ENCODE measurements at regions not wholly inside any gene's neighbourhood (a gene's known extent, or its start where the extent isn't known, plus 50 kb on each side); places are given as distances from the start of the nearest gene placed in this dataset.
"Not testable (repeated sequence)": the region's sequence is repeated elsewhere in the genome, so short reads cannot be mapped to it uniquely, and the experiment has no call there.

DNA sequence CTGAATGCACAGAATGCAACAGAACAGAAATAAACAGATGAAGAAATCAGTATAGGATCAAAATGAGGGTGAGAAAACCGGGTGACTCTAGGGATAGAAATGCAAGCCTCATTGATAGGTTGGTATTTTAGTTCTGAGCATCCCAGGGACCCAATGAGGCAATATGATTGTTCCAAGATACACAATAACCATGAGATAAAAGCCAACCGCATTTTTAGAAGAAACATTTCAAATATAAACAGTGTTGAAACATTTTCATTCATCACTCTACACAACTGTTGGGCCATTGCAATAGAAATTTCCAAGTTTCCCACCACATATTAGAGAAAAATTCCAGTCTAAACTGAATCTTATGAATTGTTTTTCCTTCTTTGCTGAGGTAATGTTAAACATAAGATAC, 452.3 kb upstream of the PTGER4 start:
- no peaks in the 10 kb centered on the region for H3K4me1 ChIP-seq

GRCh38 chr5:40226906-40227305, 452.8 kb upstream of the PTGER4 start:
- intact Hi-C loops (cut with DNase I; ENCODE audit: low total_unique reads): no loop called here
- DNase-seq: no peak
- Histone ChIP-seq H3K9me3 (no peaks in the 10 kb centered on the region), H3K27me3 (no peaks in the 10 kb centered on the region), H3K4me3 (no peak overlapping the region), H3K4me1 (no peaks in the 10 kb centered on the region), H3K27ac (no peak overlapping the region), H3K36me3 (no peaks in the 10 kb centered on the region)
- TF ChIP-seq, protein P1, sequence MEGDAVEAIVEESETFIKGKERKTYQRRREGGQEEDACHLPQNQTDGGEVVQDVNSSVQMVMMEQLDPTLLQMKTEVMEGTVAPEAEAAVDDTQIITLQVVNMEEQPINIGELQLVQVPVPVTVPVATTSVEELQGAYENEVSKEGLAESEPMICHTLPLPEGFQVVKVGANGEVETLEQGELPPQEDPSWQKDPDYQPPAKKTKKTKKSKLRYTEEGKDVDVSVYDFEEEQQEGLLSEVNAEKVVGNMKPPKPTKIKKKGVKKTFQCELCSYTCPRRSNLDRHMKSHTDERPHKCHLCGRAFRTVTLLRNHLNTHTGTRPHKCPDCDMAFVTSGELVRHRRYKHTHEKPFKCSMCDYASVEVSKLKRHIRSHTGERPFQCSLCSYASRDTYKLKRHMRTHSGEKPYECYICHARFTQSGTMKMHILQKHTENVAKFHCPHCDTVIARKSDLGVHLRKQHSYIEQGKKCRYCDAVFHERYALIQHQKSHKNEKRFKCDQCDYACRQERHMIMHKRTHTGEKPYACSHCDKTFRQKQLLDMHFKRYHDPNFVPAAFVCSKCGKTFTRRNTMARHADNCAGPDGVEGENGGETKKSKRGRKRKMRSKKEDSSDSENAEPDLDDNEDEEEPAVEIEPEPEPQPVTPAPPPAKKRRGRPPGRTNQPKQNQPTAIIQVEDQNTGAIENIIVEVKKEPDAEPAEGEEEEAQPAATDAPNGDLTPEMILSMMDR (IDR thresholded peaks at IDR 0.05): no peak
- no peak for TF ChIP-seq POLR2A (IDR thresholded peaks at IDR 0.05)

More for the DNA sequence above, 452.3 kb upstream of the PTGER4 start:
- H3K4me3 ChIP-seq: no peak overlapping the region
- TF ChIP-seq, protein P1 (IDR thresholded peaks at IDR 0.05): no peak
- TF ChIP-seq POLR2A (IDR thresholded peaks at IDR 0.05): no peak
- H3K27me3 ChIP-seq: no peaks in the 10 kb centered on the region
- no peaks in the 10 kb centered on the region for H3K36me3 ChIP-seq
- intact Hi-C loops (cut with DNase I; ENCODE audit: low total_unique reads): no loop called here
- DNase-seq: no peak
- H3K27ac ChIP-seq: no peak overlapping the region
- H3K9me3 ChIP-seq: no peaks in the 10 kb centered on the region

DNA sequence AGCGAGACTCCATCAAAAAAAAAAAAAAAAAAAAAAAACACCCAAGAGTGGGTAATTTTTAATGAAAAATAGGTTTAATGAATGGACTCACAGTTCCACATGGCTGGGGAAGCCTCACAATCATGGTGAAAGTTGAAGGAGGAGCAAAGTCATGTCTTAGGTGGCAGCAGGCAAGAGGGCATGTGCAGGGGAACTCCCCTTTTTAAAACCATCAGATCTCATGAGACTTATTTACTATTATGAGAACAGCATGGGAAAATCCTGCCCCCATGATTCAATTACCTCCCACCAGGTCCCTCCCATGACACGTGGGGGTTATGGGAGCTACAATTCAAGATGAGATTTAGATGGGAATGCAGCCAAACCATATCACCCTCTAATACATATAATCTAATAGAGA, 454.6 kb upstream of the PTGER4 start:
- intact Hi-C loops (cut with DNase I; ENCODE audit: low total_unique reads): not testable (repeated sequence)

DNA sequence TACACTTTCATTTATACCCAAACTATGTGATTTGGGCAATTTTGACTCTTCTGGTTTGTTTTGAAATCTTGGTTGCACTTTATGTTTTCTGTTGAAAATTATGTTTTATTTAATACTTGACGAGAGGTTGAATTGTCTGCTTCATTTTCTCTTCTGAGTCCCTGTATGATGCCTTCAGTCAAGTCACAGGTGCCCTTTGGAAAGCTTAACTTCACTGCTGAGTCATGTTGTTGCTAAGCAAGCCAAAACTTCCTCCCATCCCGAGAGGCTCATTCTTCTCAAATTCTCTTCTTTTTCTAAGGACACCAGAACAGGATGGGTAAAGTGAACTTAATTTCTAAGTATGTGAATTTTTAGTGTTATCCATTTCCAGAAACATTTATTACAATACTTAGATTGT, 455.3 kb upstream of the PTGER4 start:
- Histone ChIP-seq H3K27ac (no peak overlapping the region), H3K4me3 (no peak overlapping the region), H3K4me1 (no peaks in the 10 kb centered on the region), H3K9me3 (no peaks in the 10 kb centered on the region), H3K36me3 (no peaks in the 10 kb centered on the region), H3K27me3 (no peaks in the 10 kb centered on the region)
- no peak for TF ChIP-seq POLR2A (IDR thresholded peaks at IDR 0.05)
- TF ChIP-seq, protein P1 (IDR thresholded peaks at IDR 0.05): no peak
- intact Hi-C loops (cut with DNase I; ENCODE audit: low total_unique reads): no loop called here
- DNase-seq: no peak

More for the DNA sequence above, 454.6 kb upstream of the PTGER4 start:
- H3K27ac ChIP-seq, H3K4me1 ChIP-seq, H3K27me3 ChIP-seq, H3K4me3 ChIP-seq, H3K9me3 ChIP-seq, H3K36me3 ChIP-seq, DNase-seq: not testable (repeated sequence)

DNA sequence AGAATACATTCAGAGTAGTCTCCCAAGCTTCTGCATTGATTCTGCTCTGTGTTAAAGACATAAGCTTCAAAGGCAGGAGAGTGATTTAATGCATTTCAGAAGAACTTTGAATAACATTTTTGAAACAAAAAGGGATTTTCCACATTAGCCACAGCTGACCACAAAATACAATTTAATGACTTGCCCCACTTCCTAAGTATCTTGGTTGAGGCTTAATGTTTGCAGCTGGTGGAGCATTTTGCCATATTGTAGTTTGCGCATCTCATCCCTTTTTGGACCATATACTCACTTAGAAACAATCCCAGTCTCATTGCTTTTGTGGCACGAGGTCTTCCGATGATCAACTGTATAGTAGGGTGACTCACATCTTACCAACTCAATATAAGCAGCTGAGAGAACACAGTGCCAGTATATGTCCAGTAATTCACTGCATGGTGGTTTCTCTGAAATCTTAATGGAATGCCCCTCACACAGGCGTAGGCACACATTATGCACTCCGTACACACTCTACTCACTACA, 455.8 kb upstream of the PTGER4 start:
- DNase-seq: no peak
- no peaks in the 10 kb centered on the region for H3K36me3 ChIP-seq
- H3K4me1 ChIP-seq: no peaks in the 10 kb centered on the region
- TF ChIP-seq, protein P1 (IDR thresholded peaks at IDR 0.05): no peak
- TF ChIP-seq POLR2A (IDR thresholded peaks at IDR 0.05): no peak
- H3K4me3 ChIP-seq: no peak overlapping the region
- H3K27ac ChIP-seq: no peak overlapping the region
- intact Hi-C loops (cut with DNase I; ENCODE audit: low total_unique reads): no loop called here
- no peaks in the 10 kb centered on the region for H3K9me3 ChIP-seq
- no peaks in the 10 kb centered on the region for H3K27me3 ChIP-seq

GRCh38 chr5:40221796-40222195, 457.9 kb upstream of the PTGER4 start:
- Histone ChIP-seq H3K9me3 (no peaks in the 10 kb centered on the region), H3K4me1 (no peaks in the 10 kb centered on the region), H3K4me3 (no peak overlapping the region), H3K36me3 (no peaks in the 10 kb centered on the region), H3K27ac (no peak overlapping the region), H3K27me3 (no peaks in the 10 kb centered on the region)
- TF ChIP-seq POLR2A (IDR thresholded peaks at IDR 0.05): no peak
- TF ChIP-seq, protein P1 (IDR thresholded peaks at IDR 0.05): no peak
- no peak for DNase-seq
- intact Hi-C loops (cut with DNase I; ENCODE audit: low total_unique reads): no loop called here

Measured in uterus (tissue), 3 donors.